Middle frontal gyrus (tissue), 1 donor: ENCODE measurements at regions not wholly inside any gene's neighbourhood (a gene's known extent, or its start where the extent isn't known, plus 50 kb on each side); places are given as distances from the start of the nearest gene placed in this dataset.

ENCODE experiments used
- DNase-seq: peaks from one replicate; pipeline ENCODE4 v3.0.0-alpha.2; 2015; ENCODE audit warnings: low spot score; ENCODE audit errors: extremely low spot score

- DNase-seq, result no peak
These were observed 1495.5 kb upstream of the DDX18 start for GRCh38 chr2:116319001-116319400.

- no peak for DNase-seq
These were observed 1494.6 kb upstream of the DDX18 start for GRCh38 chr2:116319935-116320334.

GRCh38 chr2:116329280-116329679, 1485.2 kb upstream of the DDX18 start:
- no peak for DNase-seq

GRCh38 chr2:116340690-116341089, 1473.8 kb upstream of the DDX18 start:
- no peak for DNase-seq

- DNase-seq, result no peak
These were observed 1448.3 kb upstream of the DDX18 start for GRCh38 chr2:116366212-116366611.

GRCh38 chr2:116378786-116379185, 1435.7 kb upstream of the DDX18 start:
- no peak for DNase-seq

- DNase-seq, result no peak
These were observed 1403.3 kb upstream of the DDX18 start for GRCh38 chr2:116411211-116411610.

GRCh38 chr2:116413659-116414058, 1400.8 kb upstream of the DDX18 start:
- no peak for DNase-seq

- no peak for DNase-seq
These were observed 1397.6 kb upstream of the DDX18 start for GRCh38 chr2:116416731-116417377.

GRCh38 chr2:116435648-116436047, 1378.8 kb upstream of the DDX18 start:
- no peak for DNase-seq

- DNase-seq, result no peak
These were observed 1374.3 kb upstream of the DDX18 start for GRCh38 chr2:116440104-116440653.

GRCh38 chr2:116442418-116442817, 1372.1 kb upstream of the DDX18 start:
- no peak for DNase-seq

GRCh38 chr2:116444256-116444872, 1370.1 kb upstream of the DDX18 start:
- no peak for DNase-seq

- no peak for DNase-seq
These were observed 1363.5 kb upstream of the DDX18 start for GRCh38 chr2:116450990-116451389.

GRCh38 chr2:116452651-116453050, 1361.8 kb upstream of the DDX18 start:
- no peak for DNase-seq

- DNase-seq, result no peak
These were observed 1358.1 kb upstream of the DDX18 start for GRCh38 chr2:116456429-116456828.

GRCh38 chr2:116467243-116467642, 1347.2 kb upstream of the DDX18 start:
- DNase-seq, result no peak

- no peak for DNase-seq
These were observed 1337.3 kb upstream of the DDX18 start for GRCh38 chr2:116477229-116477628.

- no peak for DNase-seq
These were observed 1327.2 kb upstream of the DDX18 start for GRCh38 chr2:116487336-116487735.

- no peak for DNase-seq
These were observed 1325.2 kb upstream of the DDX18 start for GRCh38 chr2:116489292-116489691.

GRCh38 chr2:116489944-116490343, 1324.5 kb upstream of the DDX18 start:
- DNase-seq, result no peak

- no peak for DNase-seq
These were observed 1323.9 kb upstream of the DDX18 start for GRCh38 chr2:116490511-116491145.

- no peak for DNase-seq
These were observed 1323.2 kb upstream of the DDX18 start for GRCh38 chr2:116491292-116491691.
